ENCODE measurements at regions not wholly inside any gene's neighbourhood (a gene's known extent, or its start where the extent isn't known, plus 50 kb on each side); places are given as distances from the start of the nearest gene placed in this dataset.
A peak's percentile ranks its signal among the peaks of the same experiment; 100 is the strongest.

- Mint-ChIP-seq H3K4me1 (no peaks in the 10 kb centered on the region), H3K4me3 (no peak overlapping the region)
Observed at GRCh38 chr18:11304928-11305327, 155.6 kb upstream of the PIEZO2 start.

GRCh38 chr18:11296946-11297345 lies 147.6 kb upstream of the PIEZO2 start:
- Mint-ChIP-seq H3K9me3 (peaks cover 12 to 27% (median 18%) of the 10 kb centered on the region in 7 donors), H3K4me1 (no peaks in the 10 kb centered on the region), H3K4me3 (no peak overlapping the region), H3K36me3 (no peaks in the 10 kb centered on the region), H3K27ac (no peak overlapping the region), H3K27me3 (peaks cover 0 to 14% (median 0%) of the 10 kb centered on the region in 3 donors)
- no peak for DNase-seq
- ATAC-seq (ENCODE audit: low read depth in 2 of 2): no peak

More at GRCh38 chr18:11304928-11305327, 155.6 kb upstream of the PIEZO2 start:
- Mint-ChIP-seq H3K27me3 (peaks cover 0 to 29% (median 0%) of the 10 kb centered on the region in 3 donors), H3K27ac (no peak overlapping the region), H3K9me3 (peaks cover 7 to 36% (median 18%) of the 10 kb centered on the region in 7 donors), H3K36me3 (no peaks in the 10 kb centered on the region)
- no peak for ATAC-seq (ENCODE audit: low read depth in 2 of 2)
- DNase-seq: no peak

GRCh38 chr18:11293794-11294193 lies 144.4 kb upstream of the PIEZO2 start:
- no peak overlapping the region for H3K4me3 Mint-ChIP-seq
- no peaks in the 10 kb centered on the region for H3K4me1 Mint-ChIP-seq
- no peaks in the 10 kb centered on the region for H3K9me3 Mint-ChIP-seq
- ATAC-seq (ENCODE audit: low read depth in 2 of 2): no peak
- no peaks in the 10 kb centered on the region for H3K36me3 Mint-ChIP-seq
- peaks cover 0 to 10% (median 5%) of the 10 kb centered on the region in 3 donors for H3K27me3 Mint-ChIP-seq
- DNase-seq: no peak
- no peak overlapping the region for H3K27ac Mint-ChIP-seq

GRCh38 chr18:11290786-11291185 lies 141.4 kb upstream of the PIEZO2 start:
- Mint-ChIP-seq H3K27ac (no peak overlapping the region), H3K36me3 (no peaks in the 10 kb centered on the region), H3K4me1 (no peaks in the 10 kb centered on the region), H3K27me3 (peaks cover 0 to 10% (median 5%) of the 10 kb centered on the region in 3 donors), H3K4me3 (no peak overlapping the region), H3K9me3 (no peaks in the 10 kb centered on the region)
- ATAC-seq (ENCODE audit: low read depth in 2 of 2): no peak
- no peak for DNase-seq

- Mint-ChIP-seq H3K9me3 (no peaks in the 10 kb centered on the region), H3K27ac (no peak overlapping the region), H3K4me3 (no peak overlapping the region), H3K36me3 (no peaks in the 10 kb centered on the region), H3K4me1 (no peaks in the 10 kb centered on the region), H3K27me3 (peaks cover 0 to 6% (median 5%) of the 10 kb centered on the region in 3 donors)
- DNase-seq: no peak
- ATAC-seq (ENCODE audit: low read depth in 2 of 2): no peak
Observed at GRCh38 chr18:11289248-11289647, 139.9 kb upstream of the PIEZO2 start.

GRCh38 chr18:11288401-11288800 lies 139.0 kb upstream of the PIEZO2 start:
- no peak overlapping the region for H3K27ac Mint-ChIP-seq
- ATAC-seq (ENCODE audit: low read depth in 2 of 2): no peak

GRCh38 chr18:11286431-11286830 lies 137.1 kb upstream of the PIEZO2 start:
- DNase-seq (no peak), ATAC-seq (ENCODE audit: low read depth in 2 of 2) (no peak)
- H3K36me3 Mint-ChIP-seq: no peaks in the 10 kb centered on the region
- H3K4me1 Mint-ChIP-seq: no peaks in the 10 kb centered on the region
- H3K27me3 Mint-ChIP-seq: peaks cover 0 to 6% (median 2%) of the 10 kb centered on the region in 3 donors
- no peak overlapping the region for H3K4me3 Mint-ChIP-seq
- H3K27ac Mint-ChIP-seq: no peak overlapping the region
- H3K9me3 Mint-ChIP-seq: peaks cover 0 to 3% (median 0%) of the 10 kb centered on the region in 7 donors

More at GRCh38 chr18:11288401-11288800, 139.0 kb upstream of the PIEZO2 start:
- DNase-seq: no peak
- Mint-ChIP-seq H3K4me3 (no peak overlapping the region), H3K27me3 (peaks cover 0 to 6% (median 5%) of the 10 kb centered on the region in 3 donors), H3K36me3 (no peaks in the 10 kb centered on the region), H3K9me3 (no peaks in the 10 kb centered on the region), H3K4me1 (no peaks in the 10 kb centered on the region)

GRCh38 chr18:11284811-11285210 lies 135.4 kb upstream of the PIEZO2 start:
- DNase-seq: no peak
- Mint-ChIP-seq H3K9me3 (peaks cover 0 to 3% (median 0%) of the 10 kb centered on the region in 7 donors), H3K27me3 (peaks cover 0 to 3% (median 0%) of the 10 kb centered on the region in 3 donors), H3K36me3 (no peaks in the 10 kb centered on the region), H3K27ac (no peak overlapping the region), H3K4me3 (peak overlapping the region in 1 of 8 donors; percentile 48), H3K4me1 (no peaks in the 10 kb centered on the region)
- ATAC-seq (ENCODE audit: low read depth in 2 of 2): no peak

- Mint-ChIP-seq H3K4me1 (no peaks in the 10 kb centered on the region), H3K27ac (no peak overlapping the region), H3K4me3 (no peak overlapping the region), H3K36me3 (no peaks in the 10 kb centered on the region), H3K9me3 (peaks cover 0 to 3% (median 0%) of the 10 kb centered on the region in 7 donors), H3K27me3 (no peaks in the 10 kb centered on the region)
- DNase-seq (no peak), ATAC-seq (ENCODE audit: low read depth in 2 of 2) (no peak)
Observed at GRCh38 chr18:11284349-11284748, 135.0 kb upstream of the PIEZO2 start.

- ATAC-seq (ENCODE audit: low read depth in 2 of 2) (no peak), DNase-seq (no peak)
- Mint-ChIP-seq H3K36me3 (no peaks in the 10 kb centered on the region), H3K9me3 (peaks cover 0 to 4% (median 0%) of the 10 kb centered on the region in 7 donors), H3K4me1 (no peaks in the 10 kb centered on the region), H3K4me3 (no peak overlapping the region), H3K27me3 (no peaks in the 10 kb centered on the region), H3K27ac (no peak overlapping the region)
Observed at GRCh38 chr18:11283479-11284161, 134.3 kb upstream of the PIEZO2 start.

- DNase-seq: no peak
- Mint-ChIP-seq H3K27ac (no peak overlapping the region), H3K27me3 (peaks cover 0 to 7% (median 0%) of the 10 kb centered on the region in 3 donors), H3K36me3 (no peaks in the 10 kb centered on the region), H3K4me3 (no peak overlapping the region), H3K4me1 (no peaks in the 10 kb centered on the region), H3K9me3 (peaks cover 0 to 13% (median 2%) of the 10 kb centered on the region in 7 donors)
- ATAC-seq (ENCODE audit: low read depth in 2 of 2): no peak
Observed at GRCh38 chr18:11279461-11279860, 130.1 kb upstream of the PIEZO2 start.

- H3K4me3 Mint-ChIP-seq: no peak overlapping the region
- ATAC-seq (ENCODE audit: low read depth in 2 of 2) (no peak), DNase-seq (no peak)
- peaks cover 0 to 13% (median 0%) of the 10 kb centered on the region in 7 donors for H3K9me3 Mint-ChIP-seq
- peaks cover 0 to 7% (median 0%) of the 10 kb centered on the region in 3 donors for H3K27me3 Mint-ChIP-seq
- peaks cover 0 to 6% (median 5%) of the 10 kb centered on the region in 3 donors for H3K4me1 Mint-ChIP-seq
- H3K36me3 Mint-ChIP-seq: no peaks in the 10 kb centered on the region
- no peak overlapping the region for H3K27ac Mint-ChIP-seq
Observed at GRCh38 chr18:11276678-11277077, 127.3 kb upstream of the PIEZO2 start.

- no peak overlapping the region for H3K4me3 Mint-ChIP-seq
- H3K4me1 Mint-ChIP-seq: peaks cover 0 to 6% (median 6%) of the 10 kb centered on the region in 3 donors
- H3K27me3 Mint-ChIP-seq: peaks cover 0 to 7% (median 0%) of the 10 kb centered on the region in 3 donors
- peaks cover 0 to 13% (median 0%) of the 10 kb centered on the region in 7 donors for H3K9me3 Mint-ChIP-seq
- DNase-seq (no peak), ATAC-seq (ENCODE audit: low read depth in 2 of 2) (no peak)
- no peaks in the 10 kb centered on the region for H3K36me3 Mint-ChIP-seq
- no peak overlapping the region for H3K27ac Mint-ChIP-seq
Observed at GRCh38 chr18:11274144-11274794, 124.9 kb upstream of the PIEZO2 start.

GRCh38 chr18:11272516-11272915 lies 123.1 kb upstream of the PIEZO2 start:
- DNase-seq: no peak
- Mint-ChIP-seq H3K27me3 (peaks cover 5 to 14% (median 6%) of the 10 kb centered on the region in 3 donors), H3K9me3 (peaks cover 0 to 5% (median 0%) of the 10 kb centered on the region in 7 donors), H3K36me3 (no peaks in the 10 kb centered on the region), H3K4me3 (no peak overlapping the region), H3K27ac (peak overlapping the region in 1 of 6 donors; percentile 18), H3K4me1 (peaks cover 0 to 6% (median 6%) of the 10 kb centered on the region in 3 donors)
- ATAC-seq (ENCODE audit: low read depth in 2 of 2): no peak
